ENCODE measurements at regions not wholly inside any gene's neighbourhood (a gene's known extent, or its start where the extent isn't known, plus 50 kb on each side); places are given as distances from the start of the nearest gene placed in this dataset.
A peak's percentile ranks its signal among the peaks of the same experiment; 100 is the strongest.

GRCh38 chr10:36114141-36114540 is 472.0 kb upstream of the FZD8 start:
- no peak for DNase-seq (ENCODE audit: low spot score)

- no peak for DNase-seq (ENCODE audit: low spot score)
Observed at GRCh38 chr10:36111676-36112075, 469.6 kb upstream of the FZD8 start.

DNA sequence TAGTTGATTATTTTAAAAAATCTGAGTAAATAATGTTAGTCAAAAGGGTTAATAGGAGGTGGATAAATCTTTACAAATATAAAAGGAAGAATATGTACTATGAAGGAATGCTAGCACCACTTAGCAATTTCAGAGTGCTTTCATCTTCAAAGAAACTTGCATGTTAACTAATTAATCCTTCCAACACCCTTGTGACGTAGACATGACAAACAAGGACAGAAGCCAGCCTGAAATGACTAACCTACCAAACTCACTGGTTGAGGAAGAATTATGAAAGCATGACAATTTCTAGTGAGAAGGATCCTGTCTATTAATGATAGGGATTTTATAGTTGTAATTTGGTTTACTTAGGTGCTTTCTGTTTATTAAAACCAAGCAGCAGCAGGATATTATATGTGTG is 468.0 kb upstream of the FZD8 start:
- no peak for DNase-seq (ENCODE audit: low spot score)

DNA sequence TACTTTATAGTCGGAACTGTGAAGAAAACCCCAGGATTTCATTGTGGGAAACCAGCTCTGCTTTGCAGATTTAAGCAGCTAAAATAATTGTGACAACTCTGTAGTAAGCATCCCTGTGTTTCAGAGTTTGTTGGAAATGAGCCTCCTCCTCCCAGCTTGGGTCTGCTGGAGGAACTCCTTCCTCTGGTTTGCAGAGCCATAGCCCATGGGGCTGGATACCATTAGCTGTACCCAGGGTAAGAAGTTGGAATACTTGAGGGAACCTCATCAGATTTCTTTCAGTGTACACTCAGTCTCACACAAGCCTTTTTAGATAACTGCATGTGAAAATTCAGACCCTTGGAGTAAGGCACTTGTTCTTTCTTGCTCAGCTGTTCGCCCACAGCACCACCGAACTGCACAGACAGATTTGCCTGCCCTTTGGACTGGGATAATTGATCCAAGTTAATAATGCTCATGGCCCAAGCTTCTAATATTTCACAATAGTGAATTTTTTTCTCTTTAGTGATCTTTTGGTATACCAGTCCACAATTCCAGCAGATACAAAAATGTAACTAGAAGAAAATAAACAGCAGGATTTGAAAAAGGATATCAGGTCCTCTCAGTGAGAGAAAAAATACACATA is 467.4 kb upstream of the FZD8 start:
- no peak for DNase-seq (ENCODE audit: low spot score)

GRCh38 chr10:36097696-36098095 is 455.6 kb upstream of the FZD8 start:
- no peak for DNase-seq (ENCODE audit: low spot score)

DNA sequence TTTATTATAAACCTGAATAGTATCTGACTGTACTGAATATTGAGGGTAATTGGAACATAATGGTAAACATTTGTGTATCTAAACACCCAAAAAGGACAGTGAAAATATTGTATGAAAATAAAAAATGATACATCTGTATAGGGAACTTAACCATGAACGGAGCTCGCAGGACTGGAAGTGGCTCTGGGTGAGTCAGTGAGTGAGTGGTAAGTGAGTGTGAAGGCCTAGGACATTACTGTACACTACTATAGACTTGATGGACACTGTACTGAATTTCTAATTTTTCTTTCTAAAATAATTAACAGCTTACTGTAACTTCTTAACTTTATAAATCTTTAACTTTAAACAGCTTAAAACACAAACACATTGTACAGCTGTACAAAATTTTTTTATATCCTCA is 454.5 kb upstream of the FZD8 start:
- DNase-seq (ENCODE audit: low spot score): no peak

GRCh38 chr10:36094096-36094495 is 452.0 kb upstream of the FZD8 start:
- no peak for DNase-seq (ENCODE audit: low spot score)

- DNase-seq (ENCODE audit: low spot score): no peak
Observed at GRCh38 chr10:36092116-36092515, 450.0 kb upstream of the FZD8 start.

- DNase-seq (ENCODE audit: low spot score): no peak
Observed at GRCh38 chr10:36091007-36091406, 448.9 kb upstream of the FZD8 start.

GRCh38 chr10:36089790-36090440 is 447.8 kb upstream of the FZD8 start:
- DNase-seq (ENCODE audit: low spot score): no peak

DNA sequence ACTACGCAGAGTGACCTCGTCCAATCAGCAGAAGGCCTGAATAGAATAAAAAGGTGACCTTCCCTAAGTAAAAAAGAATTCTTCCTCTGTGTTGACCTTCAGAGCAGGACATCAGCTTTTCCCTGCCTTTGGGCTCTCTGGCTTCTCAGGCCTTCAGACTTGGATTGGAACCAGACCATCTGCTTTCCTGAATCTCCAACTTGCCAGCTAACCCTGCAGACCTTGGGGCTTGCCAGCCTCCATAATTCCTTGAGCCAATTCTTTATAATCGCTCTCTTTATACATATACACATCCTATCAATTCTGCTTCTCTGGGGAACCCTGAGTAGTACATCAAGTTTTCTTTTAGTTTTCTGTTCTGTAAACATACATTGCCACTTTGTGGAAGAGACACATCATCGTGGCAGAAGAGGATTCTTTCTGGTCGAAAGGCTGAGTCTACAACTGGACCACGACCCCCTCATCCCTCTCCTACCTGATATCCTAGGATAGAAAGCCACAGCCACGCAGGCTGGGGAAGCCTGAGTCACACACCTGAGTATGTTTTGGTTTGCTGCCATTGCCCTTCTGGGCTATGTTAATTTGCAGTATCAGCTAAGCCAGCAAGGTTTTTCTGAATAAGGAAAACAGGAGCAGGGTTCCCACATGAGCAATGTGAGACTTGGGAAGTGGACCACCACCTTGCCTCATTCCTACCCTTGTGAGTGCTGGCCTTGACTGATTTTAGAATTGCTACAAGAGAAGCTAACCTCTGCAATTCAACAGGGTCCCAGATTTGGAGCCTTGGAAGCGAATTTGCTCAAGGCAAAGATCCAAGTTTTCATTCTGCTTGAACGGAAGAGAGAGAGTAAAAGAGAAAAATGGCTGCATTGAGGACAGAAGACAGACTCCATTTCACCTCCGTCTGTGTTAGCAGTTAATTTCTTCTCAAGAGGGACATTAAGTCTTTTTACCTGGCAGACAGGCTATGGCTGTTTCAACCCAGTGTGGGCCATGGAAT is 445.2 kb upstream of the FZD8 start:
- peak; percentile 79 for DNase-seq (ENCODE audit: low spot score)

GRCh38 chr10:36075196-36075595 is 433.1 kb upstream of the FZD8 start:
- DNase-seq (ENCODE audit: low spot score): no peak

GRCh38 chr10:36073796-36074345 is 431.8 kb upstream of the FZD8 start:
- no peak for DNase-seq (ENCODE audit: low spot score)

DNA sequence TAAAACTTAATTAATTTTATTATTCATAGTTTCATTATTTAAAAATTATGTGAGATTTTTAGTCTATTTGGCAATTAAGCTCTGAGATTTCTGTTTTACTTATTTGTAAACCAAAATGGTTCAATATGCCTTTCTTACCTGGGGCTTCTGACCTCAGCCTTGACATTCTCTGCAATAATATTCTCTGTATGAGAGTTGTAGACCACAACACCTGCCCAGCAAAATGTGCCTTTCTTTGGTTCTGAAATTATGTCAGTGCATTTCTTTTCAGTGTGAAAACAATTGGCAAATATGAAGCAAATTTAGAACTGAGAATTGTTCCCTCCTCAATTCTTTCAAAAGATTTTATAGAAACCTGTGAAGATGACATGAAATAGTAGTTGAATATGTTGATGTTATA is 426.4 kb upstream of the FZD8 start:
- DNase-seq (ENCODE audit: low spot score): no peak

DNA sequence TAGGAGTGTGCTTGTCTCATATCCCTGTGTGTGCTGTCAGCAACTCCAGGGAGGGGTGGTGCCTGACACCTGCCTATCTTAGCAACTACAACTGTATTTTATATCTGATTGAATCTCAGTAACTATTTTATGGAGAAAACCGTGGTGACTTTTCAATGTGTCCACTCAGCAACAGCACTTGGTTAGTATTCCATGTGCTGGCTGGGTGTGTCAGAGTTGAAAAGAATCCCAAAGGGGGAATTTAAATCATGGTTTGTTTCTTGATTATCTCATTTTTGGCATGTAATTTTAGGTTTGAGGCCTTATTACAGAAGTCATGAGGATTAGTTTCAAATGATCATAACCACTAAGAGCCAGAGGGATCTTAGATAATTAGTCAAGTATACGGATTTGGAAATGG is 425.7 kb upstream of the FZD8 start:
- no peak for DNase-seq (ENCODE audit: low spot score)

DNA sequence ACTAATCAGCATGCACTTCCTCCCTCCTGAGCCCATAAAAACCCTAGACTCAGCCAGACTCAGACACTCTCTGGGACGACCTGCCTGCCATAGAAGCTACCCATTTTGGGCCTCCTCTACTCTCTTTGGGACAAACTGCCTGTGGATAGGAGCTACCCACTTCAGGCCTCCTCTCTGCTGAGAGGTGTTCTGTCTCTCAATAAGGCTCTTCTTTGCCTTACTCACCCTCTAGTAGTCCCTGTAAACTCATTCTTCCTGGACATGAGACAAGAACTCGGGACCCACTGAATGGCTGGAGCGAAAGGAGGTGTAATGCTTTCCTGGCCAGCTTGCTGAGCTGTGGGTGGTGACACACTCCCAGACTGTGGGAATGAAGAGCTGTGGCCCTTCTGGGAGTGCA is 424.8 kb upstream of the FZD8 start:
- DNase-seq (ENCODE audit: low spot score): no peak

GRCh38 chr10:36066102-36066501 is 424.0 kb upstream of the FZD8 start:
- no peak for DNase-seq (ENCODE audit: low spot score)

DNA sequence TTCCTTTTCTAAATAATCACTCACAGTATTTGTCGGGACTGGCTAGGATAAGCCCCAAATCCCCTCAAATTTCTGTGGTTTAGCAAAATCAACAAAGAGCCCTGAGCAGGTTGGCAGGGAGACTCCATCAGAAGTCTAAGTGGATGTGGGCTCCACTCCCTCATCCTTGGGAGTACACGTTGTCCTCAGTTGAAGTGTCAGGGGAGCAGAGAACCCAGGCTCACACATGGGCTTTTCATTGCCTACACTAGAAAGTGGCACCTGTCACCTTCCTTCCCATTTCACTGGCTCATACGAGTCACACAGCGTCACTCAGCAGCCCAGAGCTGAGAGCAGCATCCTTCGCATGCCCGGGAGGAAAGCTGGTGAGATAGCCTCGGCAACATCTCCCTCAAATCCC is 421.3 kb upstream of the FZD8 start:
- DNase-seq (ENCODE audit: low spot score): no peak

DNA sequence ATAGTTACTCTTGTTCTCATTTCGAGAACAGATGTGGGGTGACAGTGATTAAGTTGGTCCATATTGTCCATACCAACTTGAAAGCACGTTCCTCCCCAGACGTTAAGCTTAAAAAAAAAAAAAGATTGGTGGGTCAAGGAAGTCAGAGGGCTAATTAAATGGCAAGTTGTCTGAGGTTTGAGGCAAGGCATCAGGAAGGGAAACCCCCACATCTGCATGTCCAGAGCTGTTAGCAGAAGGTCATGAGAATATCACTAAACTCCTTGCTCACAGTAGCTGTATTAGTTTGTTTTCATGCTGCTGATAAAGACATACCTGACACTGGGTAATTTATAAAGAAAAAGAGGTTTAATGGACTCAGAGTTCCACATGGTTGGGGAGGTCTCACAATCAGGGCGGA is 415.6 kb upstream of the FZD8 start:
- no peak for DNase-seq (ENCODE audit: low spot score)

DNA sequence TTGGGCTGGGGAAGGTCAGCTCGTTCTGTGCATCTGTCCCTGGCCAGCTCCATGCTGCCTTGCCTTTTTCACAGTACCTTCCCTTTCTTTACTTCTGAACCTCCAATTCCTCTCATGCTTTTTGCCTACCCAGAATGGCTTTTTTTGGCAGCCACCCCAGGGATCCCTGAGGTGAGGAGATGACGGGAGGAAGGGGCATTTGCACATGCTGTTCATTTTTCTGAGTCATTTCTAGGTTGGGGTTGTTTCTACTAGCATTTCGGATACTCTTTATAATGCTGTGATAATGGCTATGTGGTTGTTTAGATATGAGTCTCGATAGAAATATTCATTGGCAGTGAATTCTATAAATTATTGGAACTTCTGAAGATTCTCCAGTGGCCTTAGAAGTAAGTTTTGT is 415.1 kb upstream of the FZD8 start:
- DNase-seq (ENCODE audit: low spot score): no peak

DNA sequence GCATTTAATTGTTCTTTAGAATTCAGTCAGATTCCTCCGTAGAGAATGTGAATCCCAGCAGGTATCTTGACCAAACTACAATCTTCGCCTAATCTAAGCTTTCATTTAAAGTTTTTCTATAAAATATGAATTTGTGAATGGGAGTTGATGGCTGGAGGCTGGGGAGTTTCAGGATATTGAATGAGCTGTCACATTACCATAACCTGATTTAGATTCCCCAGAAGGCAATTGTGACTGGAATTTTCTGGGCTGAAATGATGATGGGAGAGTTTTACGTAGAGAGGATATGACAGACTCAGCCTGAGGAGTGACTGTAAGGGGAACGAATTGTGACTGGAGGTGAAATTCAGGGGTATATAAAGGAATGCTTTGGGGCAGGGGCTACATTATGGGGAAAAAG is 411.7 kb upstream of the FZD8 start:
- no peak for DNase-seq (ENCODE audit: low spot score)

GRCh38 chr10:36053271-36053670 is 411.2 kb upstream of the FZD8 start:
- DNase-seq (ENCODE audit: low spot score): no peak

- no peak for DNase-seq (ENCODE audit: low spot score)
Observed at GRCh38 chr10:36051500-36051991, 409.4 kb upstream of the FZD8 start.

Data from cerebellar cortex (tissue), 1 donor.